HL-60/S4 (cell line): ENCODE measurements at regions not wholly inside any gene's neighbourhood (a gene's known extent, or its start where the extent isn't known, plus 50 kb on each side); places are given as distances from the start of the nearest gene placed in this dataset.
"Not testable (repeated sequence)": the region's sequence is repeated elsewhere in the genome, so short reads cannot be mapped to it uniquely, and the experiment has no call there.

Experiments used
- in situ Hi-C: fragments of 300-500 bp; cut with MboI; formaldehyde crosslinking; loops from 2 replicates; pipeline ENCODE4 v1.14.3; 2022; ENCODE audit warnings: low sequenced_read_pairs

DNA sequence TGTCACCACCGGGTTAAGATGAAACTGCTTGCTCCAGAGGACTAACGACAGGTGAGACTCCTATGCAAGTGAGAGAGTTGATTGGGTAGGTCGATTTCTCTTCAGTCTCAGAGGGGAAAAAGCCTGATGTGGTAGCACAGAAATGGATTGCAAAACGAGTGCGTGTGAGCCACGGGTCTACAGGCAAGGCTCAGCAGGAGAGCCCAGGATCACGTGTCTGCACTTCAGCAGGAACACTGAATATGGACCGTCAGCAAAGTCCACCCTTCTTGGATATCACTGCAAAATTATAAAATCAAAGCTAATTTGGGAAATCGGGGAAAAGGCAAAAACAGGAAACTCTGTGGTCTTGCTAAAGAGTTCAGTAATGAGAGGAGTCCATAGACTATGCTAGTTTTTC lies 107.7 kb upstream of the ZNF648 start:
- in situ Hi-C loops = no loop called here

GRCh38 chr1:182166750-182167149 lies 105.2 kb upstream of the ZNF648 start:
- in situ Hi-C loops = no loop called here

DNA sequence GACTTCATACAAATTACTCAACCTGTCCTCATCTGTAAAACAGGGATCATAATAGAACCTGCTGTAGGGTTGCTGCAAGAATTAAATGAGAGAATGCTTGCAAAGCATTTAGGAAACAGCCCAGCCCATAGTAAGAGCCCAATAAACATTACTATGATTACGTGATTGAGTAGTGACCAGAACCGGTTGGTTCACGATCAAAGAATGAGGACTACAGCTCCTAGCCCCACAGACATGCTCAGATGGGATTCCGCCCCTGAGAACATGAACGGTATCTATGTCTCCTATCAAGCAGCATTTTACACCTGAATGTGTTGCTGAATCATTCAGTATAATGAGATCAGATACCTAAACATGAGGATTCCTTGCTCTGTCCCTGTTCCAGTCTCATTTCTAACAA lies 104.8 kb upstream of the ZNF648 start:
- in situ Hi-C loops = no loop called here

GRCh38 chr1:182164273-182164672 lies 102.8 kb upstream of the ZNF648 start:
- in situ Hi-C loops = no loop called here

GRCh38 chr1:182163821-182164223 lies 102.3 kb upstream of the ZNF648 start:
- in situ Hi-C loops = no loop called here

DNA sequence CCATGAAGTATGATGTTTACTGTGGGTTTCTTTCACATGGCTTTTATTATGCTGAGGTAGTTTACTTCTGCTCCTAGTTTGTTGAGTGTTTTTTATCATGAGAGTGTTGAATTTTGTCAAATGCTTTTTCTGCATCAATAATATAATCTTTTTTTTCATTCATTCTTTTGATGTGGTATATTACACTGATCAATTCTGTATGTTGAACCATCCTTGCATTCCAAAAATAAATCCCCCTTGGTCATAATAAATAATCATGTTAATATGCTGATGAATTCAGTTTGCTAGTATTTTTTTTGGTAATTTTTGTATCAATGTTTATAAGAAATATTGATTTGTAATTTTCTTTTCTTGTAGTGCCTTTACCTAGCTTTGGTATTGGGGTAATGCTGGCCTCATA lies 97.9 kb upstream of the ZNF648 start:
- in situ Hi-C loops = no loop called here

DNA sequence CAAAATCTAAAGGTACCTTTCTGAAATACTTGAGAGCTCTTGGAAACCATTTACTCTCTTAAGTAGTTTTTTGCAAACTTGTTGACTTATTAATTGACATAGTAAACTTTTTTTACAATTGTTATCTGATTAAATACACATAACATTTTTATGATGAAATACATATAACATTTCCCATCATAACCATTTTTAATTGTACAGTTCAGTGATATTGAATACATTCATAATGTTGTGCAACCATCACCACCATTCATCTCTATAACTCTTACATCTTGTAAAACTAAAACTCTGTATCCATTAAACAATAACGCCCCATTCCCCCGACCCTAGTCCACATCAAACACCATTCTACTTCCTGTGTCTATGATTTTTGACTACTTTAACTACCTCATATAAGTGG lies 95.7 kb upstream of the ZNF648 start:
- in situ Hi-C loops = no loop called here

DNA sequence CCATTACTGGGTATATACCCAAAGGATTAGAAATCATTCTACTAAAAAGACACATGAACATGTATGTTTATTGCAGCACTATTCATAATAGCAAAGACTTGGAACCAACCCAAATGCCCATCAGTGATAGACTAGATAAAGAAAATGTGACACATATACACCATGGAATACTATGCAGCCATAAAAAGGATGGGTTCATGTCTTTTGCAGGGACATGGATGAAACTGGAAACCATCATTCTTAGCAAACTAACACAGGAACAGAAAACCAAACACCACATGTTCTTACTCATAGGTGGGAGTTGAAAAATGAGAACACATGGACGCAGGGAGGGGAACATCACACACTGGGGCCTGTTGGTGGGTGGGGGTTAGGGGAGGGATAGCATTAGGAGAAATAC lies 92.9 kb upstream of the ZNF648 start:
- in situ Hi-C loops = not testable (repeated sequence)

DNA sequence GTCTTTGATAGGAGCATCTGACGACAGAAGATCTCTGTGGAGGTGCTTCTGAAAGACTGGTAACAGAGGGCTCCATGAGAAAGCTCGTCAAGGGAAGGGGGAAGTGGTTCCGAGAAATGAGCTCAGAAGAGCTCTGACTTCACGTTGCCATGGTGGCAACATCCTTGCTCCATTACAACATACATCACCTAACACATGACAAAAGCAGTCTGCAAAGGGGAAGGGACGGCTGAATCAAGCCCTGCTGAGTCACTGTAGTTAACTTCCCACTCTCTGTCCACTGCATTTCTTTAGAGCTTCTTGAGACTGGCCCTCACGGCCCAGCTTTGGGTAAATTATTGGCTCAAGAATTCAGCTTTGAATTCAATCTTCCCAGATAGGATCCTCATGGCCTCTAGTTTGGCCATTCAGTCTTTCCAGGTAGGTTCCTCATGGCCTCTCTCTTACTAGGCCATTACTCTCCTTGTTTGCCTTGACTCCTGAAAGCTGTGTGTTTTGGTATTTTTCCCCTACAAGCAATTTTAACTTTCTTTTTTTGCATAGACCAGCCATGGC lies 88.0 kb upstream of the ZNF648 start:
- in situ Hi-C loops = no loop called here

- in situ Hi-C loops = no loop called here
These were observed 86.4 kb upstream of the ZNF648 start for GRCh38 chr1:182147951-182148350.

- in situ Hi-C loops = no loop called here
These were observed 85.8 kb upstream of the ZNF648 start for GRCh38 chr1:182147136-182147820.

- in situ Hi-C loops = no loop called here
These were observed 84.8 kb upstream of the ZNF648 start for GRCh38 chr1:182146286-182146685.

DNA sequence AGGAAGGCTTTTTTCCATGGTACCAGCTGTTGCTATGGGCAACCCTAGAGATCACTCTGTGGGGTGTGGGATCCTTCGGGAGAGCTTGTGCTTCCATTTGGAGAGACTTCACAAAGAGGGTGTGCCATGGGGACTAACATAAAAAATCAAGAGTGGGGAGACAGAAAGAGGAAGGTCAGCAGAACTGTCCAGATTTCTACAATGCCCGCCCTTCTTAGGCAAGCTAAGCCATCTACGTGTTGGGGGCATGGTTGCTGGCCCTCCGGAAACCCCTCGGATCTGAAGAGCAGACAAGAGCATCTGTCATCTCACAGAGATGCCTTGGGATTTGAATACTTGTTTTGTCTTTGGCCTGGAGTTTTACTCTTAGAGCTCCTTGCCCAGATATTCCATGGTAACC lies 83.9 kb upstream of the ZNF648 start:
- in situ Hi-C loops = no loop called here

DNA sequence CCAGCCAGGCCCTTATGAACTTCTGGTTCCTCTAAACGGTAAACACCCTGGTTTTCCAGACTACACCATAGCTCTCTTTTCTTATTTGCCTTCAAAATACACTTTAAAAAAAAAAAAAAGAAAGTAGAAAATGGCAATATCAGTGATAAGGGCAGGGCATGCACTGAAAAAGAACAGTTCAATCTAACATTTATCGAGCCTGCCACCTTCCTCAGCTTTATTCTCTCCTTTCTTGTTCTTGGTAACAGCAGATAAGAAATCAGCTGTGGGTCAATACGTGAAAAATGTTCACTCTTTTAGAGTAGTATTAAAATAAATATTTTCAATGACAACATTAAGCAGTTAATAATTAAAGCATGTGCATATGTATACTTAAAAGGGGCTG lies 83.1 kb upstream of the ZNF648 start:
- in situ Hi-C loops = loop anchor here (5.0 kb wide), 1 partner anchor 253 kb away; no protein-coding TSS in a partner anchor

DNA sequence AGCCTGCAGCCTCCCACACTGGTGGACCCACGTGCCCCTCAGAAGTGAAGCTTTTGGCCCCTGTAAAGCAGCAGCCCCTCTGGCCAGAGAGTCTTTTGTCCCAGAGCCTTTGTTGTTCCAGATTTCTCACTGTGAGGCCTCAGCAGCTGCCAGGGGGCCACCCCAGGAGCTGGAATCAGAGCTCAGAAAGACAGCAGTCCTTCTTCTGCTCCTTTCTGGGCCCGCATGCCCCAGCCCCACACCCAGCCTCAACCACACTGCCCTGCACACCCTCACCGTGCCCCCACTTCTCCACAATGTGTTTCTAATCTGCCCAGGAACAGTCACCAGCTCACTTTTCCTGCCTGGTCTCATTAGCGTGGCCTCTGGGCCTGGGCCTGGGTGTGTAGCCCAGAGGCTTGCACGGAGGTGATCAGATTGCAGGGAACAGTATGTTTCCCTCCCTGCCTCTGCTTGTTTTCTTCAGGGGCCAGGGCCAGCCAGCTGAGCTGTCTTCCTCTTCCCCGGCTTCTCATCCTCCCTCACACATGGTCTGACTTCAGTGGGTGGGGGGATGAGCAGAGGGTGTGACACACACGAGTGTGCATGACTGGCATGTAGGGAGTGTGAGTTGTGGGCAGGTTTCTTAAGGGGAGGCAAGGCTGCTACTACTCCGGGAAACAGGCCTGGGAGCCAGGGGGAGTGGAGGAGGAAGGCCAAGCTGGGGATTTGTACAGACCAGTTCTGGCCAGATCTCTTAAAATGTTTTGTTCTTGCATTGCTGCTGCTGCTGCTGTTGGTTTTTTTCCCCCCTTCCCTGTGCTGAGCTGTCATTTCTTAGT lies 82.5 kb upstream of the ZNF648 start:
- in situ Hi-C loops = loop anchor here (5.0 kb wide), 1 partner anchor 253 kb away; no protein-coding TSS in a partner anchor

DNA sequence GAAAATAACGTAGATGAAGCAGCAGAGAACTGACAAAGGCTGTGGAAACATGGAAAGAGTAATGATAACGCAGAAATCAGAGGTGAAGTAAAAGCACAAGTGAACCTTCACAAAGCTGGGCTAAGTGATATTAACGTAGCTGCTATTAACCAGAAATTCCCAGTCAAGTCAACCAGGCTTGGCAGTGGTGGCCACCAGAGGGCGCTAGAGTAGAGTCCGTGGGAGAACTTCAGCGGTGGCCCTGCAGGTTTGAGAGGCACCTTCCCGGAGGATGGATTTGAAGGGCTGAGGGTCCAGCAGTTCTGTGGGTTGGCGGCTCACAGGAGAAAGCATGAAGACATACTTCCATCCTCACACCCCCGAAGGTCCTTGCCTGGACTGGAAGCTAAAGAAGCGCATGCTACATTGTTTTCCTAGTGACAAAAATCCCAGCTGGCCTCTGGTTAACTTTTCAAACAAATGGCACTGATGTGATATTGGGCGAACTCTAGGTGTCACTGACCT lies 81.7 kb upstream of the ZNF648 start:
- in situ Hi-C loops = loop anchor here (5.0 kb wide), 1 partner anchor 254 kb away; no protein-coding TSS in a partner anchor

GRCh38 chr1:182142621-182143020 lies 81.1 kb upstream of the ZNF648 start:
- in situ Hi-C loops = loop anchor here (5.0 kb wide), 1 partner anchor 255 kb away; no protein-coding TSS in a partner anchor

DNA sequence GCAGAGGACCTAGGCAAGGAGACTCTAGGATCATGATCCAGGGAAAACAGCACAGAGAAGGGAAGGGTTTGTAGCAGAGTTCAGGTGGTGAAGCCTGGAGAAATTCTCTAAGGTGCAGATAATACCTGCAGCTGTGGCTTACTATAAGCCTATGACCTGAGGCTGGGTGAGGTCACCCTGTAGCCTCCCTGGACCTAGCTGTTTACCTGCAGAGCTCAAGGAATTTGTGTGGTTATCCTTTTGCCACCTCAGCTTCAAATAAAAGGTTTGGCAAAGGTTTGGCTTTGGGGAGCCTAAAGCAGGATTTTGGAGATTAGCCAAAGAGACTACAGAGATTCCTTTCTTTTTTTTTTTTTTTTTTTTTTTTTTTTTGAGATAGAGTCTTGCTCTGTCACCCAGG lies 79.5 kb upstream of the ZNF648 start:
- in situ Hi-C loops = loop anchor here (5.0 kb wide), 1 partner anchor 256 kb away; no protein-coding TSS in a partner anchor

- in situ Hi-C loops = no loop called here
These were observed 78.0 kb upstream of the ZNF648 start for GRCh38 chr1:182139496-182139895.

GRCh38 chr1:182137546-182137945 lies 76.0 kb upstream of the ZNF648 start:
- in situ Hi-C loops = no loop called here

DNA sequence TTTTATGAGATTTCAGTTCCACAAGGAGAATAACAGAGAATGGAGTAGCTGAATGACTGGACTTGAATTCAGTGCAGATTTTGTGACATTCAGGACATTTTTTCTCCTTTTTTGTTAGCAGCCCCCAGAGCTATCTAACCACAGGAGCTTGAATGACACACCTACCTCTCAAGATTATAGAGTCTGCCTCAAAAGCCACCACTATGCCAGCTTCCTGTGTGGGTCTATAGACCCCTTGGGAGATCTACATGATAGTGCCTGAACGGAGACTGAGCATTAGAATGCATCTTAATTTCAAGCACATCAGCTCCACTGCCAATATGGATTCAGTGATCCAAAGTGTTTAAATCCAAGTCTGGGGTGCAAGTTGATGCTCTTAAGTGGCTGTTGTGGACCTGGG lies 74.4 kb upstream of the ZNF648 start:
- in situ Hi-C loops = no loop called here

DNA sequence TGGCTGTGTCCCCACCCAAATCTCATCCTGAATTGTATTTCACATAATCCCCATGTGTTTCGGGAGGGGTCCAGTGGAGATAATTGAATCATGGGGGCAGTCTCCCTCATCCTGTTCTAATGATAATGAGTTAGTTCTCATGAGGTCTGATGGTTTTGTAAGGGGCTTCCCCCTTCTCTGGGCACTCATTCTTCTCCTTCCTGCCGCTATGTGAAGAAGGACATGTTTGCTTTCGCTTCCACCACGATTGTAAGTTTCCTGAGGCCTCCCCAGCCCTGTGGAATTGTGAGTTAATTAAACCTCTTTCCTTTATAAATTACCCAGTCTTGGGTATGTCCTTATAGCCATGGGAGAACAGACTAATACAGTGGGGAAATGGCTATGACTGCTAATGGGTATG lies 72.7 kb upstream of the ZNF648 start:
- in situ Hi-C loops = no loop called here
